Stomach (tissue), 4 donors: ENCODE measurements at regions not wholly inside any gene's neighbourhood (a gene's known extent, or its start where the extent isn't known, plus 50 kb on each side); places are given as distances from the start of the nearest gene placed in this dataset.

Experiments
- CTCF ChIP-seq, 7 experiments: fragments of 450-650 bp in 4 of 7; fragments of 200-600 bp in 3 of 7; sonication (generic) in 3 of 7; IDR thresholded peaks; one replicate each; pipeline ENCODE4 v1.5.1; 2016 to 2019; ENCODE audit warnings: antibody characterized with exemption in 7 of 7, control low read depth in 2 of 7, mild to moderate bottlenecking in 1 of 7
- EP300 ChIP-seq: sonication (generic); formaldehyde crosslinking; IDR thresholded peaks from one replicate; pipeline ENCODE4 v1.6.1; 2017; ENCODE audit warnings: antibody characterized with exemption
- POLR2A ChIP-seq, 4 donors: fragments of 450-650 bp; IDR thresholded peaks; one replicate each; pipeline ENCODE4 v1.6.1; 2016; ENCODE audit warnings: antibody characterized with exemption in 4 of 4, control low read depth in 2 of 4, mild to moderate bottlenecking in 1 of 4, moderate library complexity in 1 of 4
- POLR2AphosphoS5 ChIP-seq, 3 donors: sonication (generic); formaldehyde crosslinking; IDR thresholded peaks; one replicate each; pipeline ENCODE4 v1.6.1; 2016; ENCODE audit warnings: antibody characterized with exemption in 3 of 3

- TF ChIP-seq CTCF (IDR thresholded peaks at IDR 0.05) (no peak), POLR2AphosphoS5 (IDR thresholded peaks at IDR 0.05) (no peak), POLR2A (IDR thresholded peaks at IDR 0.05) (no peak), EP300 (no peak)
Measured at GRCh38 chrX:126929071-126929470, 109.5 kb downstream of the PRR32 start.
